ENCODE measurements at regions not wholly inside any gene's neighbourhood (a gene's known extent, or its start where the extent isn't known, plus 50 kb on each side); places are given as distances from the start of the nearest gene placed in this dataset.
"Not testable (repeated sequence)": the region's sequence is repeated elsewhere in the genome, so short reads cannot be mapped to it uniquely, and the experiment has no call there.

GRCh38 chr10:109259293-109259692 is 664.0 kb downstream of the XPNPEP1 start:
- no peak for TF ChIP-seq CTCF (conservative IDR thresholded peaks at IDR 0.05)
- H3K27ac ChIP-seq: no peak overlapping the region

GRCh38 chr10:109253306-109253705 is 670.0 kb downstream of the XPNPEP1 start:
- no peak overlapping the region for H3K27ac ChIP-seq
- no peak for TF ChIP-seq CTCF (conservative IDR thresholded peaks at IDR 0.05)

GRCh38 chr10:109250152-109250551 is 673.2 kb downstream of the XPNPEP1 start:
- no peak for TF ChIP-seq CTCF (conservative IDR thresholded peaks at IDR 0.05)
- no peak overlapping the region for H3K27ac ChIP-seq

GRCh38 chr10:109247814-109248213 is 675.5 kb downstream of the XPNPEP1 start:
- no peak overlapping the region for H3K27ac ChIP-seq
- TF ChIP-seq CTCF (conservative IDR thresholded peaks at IDR 0.05): no peak

GRCh38 chr10:109245821-109246220 is 677.5 kb downstream of the XPNPEP1 start:
- TF ChIP-seq CTCF (conservative IDR thresholded peaks at IDR 0.05): no peak
- H3K27ac ChIP-seq: no peak overlapping the region

GRCh38 chr10:109239371-109239770 is 683.9 kb downstream of the XPNPEP1 start:
- TF ChIP-seq CTCF (conservative IDR thresholded peaks at IDR 0.05): no peak
- H3K27ac ChIP-seq: no peak overlapping the region

GRCh38 chr10:109237682-109238081 is 685.6 kb downstream of the XPNPEP1 start:
- TF ChIP-seq CTCF (conservative IDR thresholded peaks at IDR 0.05): no peak
- H3K27ac ChIP-seq: no peak overlapping the region

GRCh38 chr10:109237050-109237449 is 686.3 kb downstream of the XPNPEP1 start:
- no peak overlapping the region for H3K27ac ChIP-seq
- no peak for TF ChIP-seq CTCF (conservative IDR thresholded peaks at IDR 0.05)

- not testable (repeated sequence) for H3K27ac ChIP-seq
Observed at GRCh38 chr10:109223533-109223932, 699.8 kb downstream of the XPNPEP1 start.

Data from VCaP (cell line).